ENCODE measurements at regions not wholly inside any gene's neighbourhood (a gene's known extent, or its start where the extent isn't known, plus 50 kb on each side); places are given as distances from the start of the nearest gene placed in this dataset.
"Not testable (repeated sequence)": the region's sequence is repeated elsewhere in the genome, so short reads cannot be mapped to it uniquely, and the experiment has no call there.

DNA sequence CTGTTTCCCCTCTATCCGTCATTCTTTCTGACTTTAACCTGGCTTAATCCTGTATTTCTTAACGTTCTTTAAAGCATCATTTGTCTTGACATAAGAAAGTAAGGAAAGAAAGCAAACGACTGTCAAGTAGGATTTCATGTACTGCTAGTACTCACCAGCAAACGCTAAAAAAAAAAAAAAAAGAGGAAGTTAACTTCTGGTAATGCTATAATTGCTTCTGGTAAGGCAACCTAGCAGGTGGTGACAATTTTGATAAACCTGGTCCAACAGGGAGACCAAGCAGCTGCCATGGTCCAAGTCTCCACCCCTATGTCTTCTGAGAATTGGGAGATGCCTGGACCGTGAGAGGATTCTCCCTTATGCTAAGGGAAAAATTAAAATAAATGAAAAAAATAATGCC, 306.6 kb downstream of the DAD1 start:
- Histone ChIP-seq H3K36me3 (ENCODE audit: insufficient read depth, low read length) (no peaks in the 10 kb centered on the region), H3K4me1 (ENCODE audit: insufficient read depth, low read length) (no peaks in the 10 kb centered on the region), H3K4me2 (ENCODE audit: insufficient read depth, low read length) (no peak overlapping the region), H3K27ac (ENCODE audit: low read depth, low read length) (no peak overlapping the region), H3K79me2 (ENCODE audit: insufficient read depth, low read length) (no peaks in the 10 kb centered on the region), H3K9me3 (ENCODE audit: low read depth, low read length) (no peaks in the 10 kb centered on the region), H3K27me3 (ENCODE audit: insufficient read depth, low read length) (peaks cover 3% of the 10 kb centered on the region), H4K20me1 (ENCODE audit: insufficient read depth, low read length) (no peaks in the 10 kb centered on the region), H2AFZ (ENCODE audit: low read length) (no peak overlapping the region), H3K4me3 (ENCODE audit: insufficient read depth, low read length) (no peak overlapping the region)
- TF ChIP-seq, protein P1, sequence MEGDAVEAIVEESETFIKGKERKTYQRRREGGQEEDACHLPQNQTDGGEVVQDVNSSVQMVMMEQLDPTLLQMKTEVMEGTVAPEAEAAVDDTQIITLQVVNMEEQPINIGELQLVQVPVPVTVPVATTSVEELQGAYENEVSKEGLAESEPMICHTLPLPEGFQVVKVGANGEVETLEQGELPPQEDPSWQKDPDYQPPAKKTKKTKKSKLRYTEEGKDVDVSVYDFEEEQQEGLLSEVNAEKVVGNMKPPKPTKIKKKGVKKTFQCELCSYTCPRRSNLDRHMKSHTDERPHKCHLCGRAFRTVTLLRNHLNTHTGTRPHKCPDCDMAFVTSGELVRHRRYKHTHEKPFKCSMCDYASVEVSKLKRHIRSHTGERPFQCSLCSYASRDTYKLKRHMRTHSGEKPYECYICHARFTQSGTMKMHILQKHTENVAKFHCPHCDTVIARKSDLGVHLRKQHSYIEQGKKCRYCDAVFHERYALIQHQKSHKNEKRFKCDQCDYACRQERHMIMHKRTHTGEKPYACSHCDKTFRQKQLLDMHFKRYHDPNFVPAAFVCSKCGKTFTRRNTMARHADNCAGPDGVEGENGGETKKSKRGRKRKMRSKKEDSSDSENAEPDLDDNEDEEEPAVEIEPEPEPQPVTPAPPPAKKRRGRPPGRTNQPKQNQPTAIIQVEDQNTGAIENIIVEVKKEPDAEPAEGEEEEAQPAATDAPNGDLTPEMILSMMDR (IDR thresholded peaks at IDR 0.05; ENCODE audit: extremely low read depth, low read depth, low read length) = no peak
- DNase-seq (ENCODE audit: insufficient read length, low spot score, missing footprints) = no peak

DNA sequence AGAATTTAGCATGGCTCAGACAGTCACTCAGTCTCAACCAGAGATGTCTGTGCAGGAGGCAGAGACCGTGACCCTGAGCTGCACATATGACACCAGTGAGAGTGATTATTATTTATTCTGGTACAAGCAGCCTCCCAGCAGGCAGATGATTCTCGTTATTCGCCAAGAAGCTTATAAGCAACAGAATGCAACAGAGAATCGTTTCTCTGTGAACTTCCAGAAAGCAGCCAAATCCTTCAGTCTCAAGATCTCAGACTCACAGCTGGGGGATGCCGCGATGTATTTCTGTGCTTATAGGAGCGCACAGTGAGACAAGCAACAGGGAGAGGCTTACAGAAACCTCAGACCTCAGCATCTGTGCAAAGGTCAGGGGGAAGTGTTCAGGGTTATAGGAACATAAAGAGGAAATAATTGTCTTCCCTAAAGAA, 307.6 kb downstream of the DAD1 start:
- H2AFZ ChIP-seq (ENCODE audit: low read length); H3K27ac ChIP-seq (ENCODE audit: low read depth, low read length); H3K27me3 ChIP-seq (ENCODE audit: insufficient read depth, low read length); H3K79me2 ChIP-seq (ENCODE audit: insufficient read depth, low read length); H3K36me3 ChIP-seq (ENCODE audit: insufficient read depth, low read length); H4K20me1 ChIP-seq (ENCODE audit: insufficient read depth, low read length); H3K4me1 ChIP-seq (ENCODE audit: insufficient read depth, low read length); H3K4me2 ChIP-seq (ENCODE audit: insufficient read depth, low read length); DNase-seq (ENCODE audit: insufficient read length, low spot score, missing footprints); H3K9me3 ChIP-seq (ENCODE audit: low read depth, low read length); H3K4me3 ChIP-seq (ENCODE audit: insufficient read depth, low read length): not testable (repeated sequence)

DNA sequence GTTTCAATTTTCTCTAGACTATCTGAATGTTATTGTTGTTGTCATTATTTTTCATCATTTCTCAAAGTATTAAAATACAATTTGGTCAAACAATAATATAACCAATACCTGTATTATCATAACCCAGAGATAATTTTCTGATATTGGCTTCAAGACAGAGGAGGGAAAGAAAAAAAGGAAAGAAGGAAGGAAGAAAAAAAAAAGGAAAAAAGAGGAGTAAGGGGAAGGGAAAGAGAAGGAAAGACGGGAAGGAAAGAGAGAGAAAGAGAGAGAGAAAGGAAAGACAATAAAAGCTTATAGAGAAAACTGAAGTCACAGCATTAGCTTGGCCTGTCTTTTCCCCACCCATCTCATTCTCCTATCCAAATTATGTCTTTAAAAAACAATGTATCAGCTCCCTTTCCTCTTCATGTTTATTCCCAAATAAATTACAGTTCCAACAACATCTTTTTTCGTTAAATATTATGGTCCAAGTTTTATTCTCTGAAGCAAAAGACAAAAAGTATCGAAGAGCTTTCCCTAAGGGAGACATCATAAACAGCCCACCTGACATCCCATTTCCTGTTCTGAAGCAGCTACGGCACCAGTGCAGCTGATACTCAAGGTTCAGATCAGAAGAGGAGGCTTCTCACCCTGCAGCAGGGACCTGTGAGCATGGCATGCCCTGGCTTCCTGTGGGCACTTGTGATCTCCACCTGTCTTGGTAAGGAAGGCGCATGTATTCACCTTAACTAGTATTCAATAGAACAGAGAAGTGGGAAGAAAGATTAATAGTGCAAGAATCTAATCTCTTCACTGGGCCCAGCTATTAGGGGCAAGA, 308.3 kb downstream of the DAD1 start:
- H3K4me1 ChIP-seq (ENCODE audit: insufficient read depth, low read length) = no peaks in the 10 kb centered on the region
- H3K27me3 ChIP-seq (ENCODE audit: insufficient read depth, low read length) = peaks cover 10% of the 10 kb centered on the region
- no peaks in the 10 kb centered on the region for H3K36me3 ChIP-seq (ENCODE audit: insufficient read depth, low read length)
- no peak for DNase-seq (ENCODE audit: insufficient read length, low spot score, missing footprints)
- TF ChIP-seq, protein P1 (IDR thresholded peaks at IDR 0.05; ENCODE audit: extremely low read depth, low read depth, low read length) = no peak
- no peak overlapping the region for H3K4me3 ChIP-seq (ENCODE audit: insufficient read depth, low read length)
- H3K27ac ChIP-seq (ENCODE audit: low read depth, low read length) = no peak overlapping the region
- no peak overlapping the region for H3K4me2 ChIP-seq (ENCODE audit: insufficient read depth, low read length)
- H4K20me1 ChIP-seq (ENCODE audit: insufficient read depth, low read length) = no peaks in the 10 kb centered on the region
- no peak overlapping the region for H2AFZ ChIP-seq (ENCODE audit: low read length)
- H3K9me3 ChIP-seq (ENCODE audit: low read depth, low read length) = no peaks in the 10 kb centered on the region
- H3K79me2 ChIP-seq (ENCODE audit: insufficient read depth, low read length) = no peaks in the 10 kb centered on the region

DNA sequence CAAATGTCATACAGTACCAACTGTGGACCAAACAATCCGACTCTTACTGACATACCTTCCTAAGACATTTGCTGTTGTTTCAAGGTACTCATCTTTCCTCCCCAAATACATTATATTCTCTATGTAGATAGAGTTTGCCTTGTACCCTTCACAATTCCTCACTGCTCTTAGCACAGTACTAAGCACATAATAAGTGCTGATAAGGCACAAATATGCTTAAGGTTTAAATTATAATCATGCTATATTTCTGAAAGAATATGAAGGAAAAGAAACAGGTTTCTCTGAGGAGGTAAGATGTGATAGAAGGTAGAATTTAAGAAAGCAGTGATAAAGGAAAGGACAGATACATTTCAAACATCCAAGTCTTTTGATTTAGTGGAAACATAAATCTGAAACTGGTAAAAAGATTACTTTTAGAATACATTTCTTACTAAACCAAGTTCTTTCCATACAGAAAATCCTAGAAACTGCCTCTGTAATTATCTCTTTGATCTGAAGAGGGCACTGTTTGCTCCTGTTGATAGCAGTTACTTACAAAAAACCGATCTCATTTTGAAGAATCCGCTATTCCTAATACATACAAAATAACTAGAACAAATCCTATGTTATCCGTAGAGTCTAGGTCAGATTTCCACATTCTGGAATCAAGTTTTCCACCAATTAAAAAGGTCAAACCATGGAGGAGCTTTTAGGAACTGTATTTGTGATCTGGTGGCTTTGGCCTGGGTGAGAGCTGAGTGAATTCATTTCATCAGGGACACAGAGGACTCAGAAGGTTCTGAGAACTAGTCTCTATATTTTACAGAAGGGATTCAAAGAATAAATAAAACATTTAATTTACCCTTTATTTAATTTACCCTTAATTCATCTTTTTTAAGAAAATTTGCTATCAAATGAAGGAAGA, 311.9 kb downstream of the DAD1 start:
- no peak for DNase-seq (ENCODE audit: insufficient read length, low spot score, missing footprints)
- H3K27me3 ChIP-seq (ENCODE audit: insufficient read depth, low read length) = peaks cover 15% of the 10 kb centered on the region
- no peaks in the 10 kb centered on the region for H3K9me3 ChIP-seq (ENCODE audit: low read depth, low read length)
- H2AFZ ChIP-seq (ENCODE audit: low read length) = no peak overlapping the region
- TF ChIP-seq, protein P1 (IDR thresholded peaks at IDR 0.05; ENCODE audit: extremely low read depth, low read depth, low read length) = peak; percentile 74
- H3K36me3 ChIP-seq (ENCODE audit: insufficient read depth, low read length) = no peaks in the 10 kb centered on the region
- H3K4me1 ChIP-seq (ENCODE audit: insufficient read depth, low read length) = no peaks in the 10 kb centered on the region
- no peaks in the 10 kb centered on the region for H3K79me2 ChIP-seq (ENCODE audit: insufficient read depth, low read length)
- no peaks in the 10 kb centered on the region for H4K20me1 ChIP-seq (ENCODE audit: insufficient read depth, low read length)
- no peak overlapping the region for H3K4me3 ChIP-seq (ENCODE audit: insufficient read depth, low read length)
- no peak overlapping the region for H3K27ac ChIP-seq (ENCODE audit: low read depth, low read length)
- H3K4me2 ChIP-seq (ENCODE audit: insufficient read depth, low read length) = no peak overlapping the region

Measured in osteoblast (primary cell).